Stomach (tissue), 4 donors: ENCODE measurements at regions not wholly inside any gene's neighbourhood (a gene's known extent, or its start where the extent isn't known, plus 50 kb on each side); places are given as distances from the start of the nearest gene placed in this dataset.

Experiments
- POLR2A ChIP-seq, 4 donors: fragments of 450-650 bp; IDR thresholded peaks; one replicate each; pipeline ENCODE4 v1.6.1; 2016; ENCODE audit warnings: antibody characterized with exemption in 4 of 4, control low read depth in 2 of 4, mild to moderate bottlenecking in 1 of 4, moderate library complexity in 1 of 4
- TF ChIP-seq, protein P1 (sequence below), 7 experiments: fragments of 450-650 bp in 4 of 7; fragments of 200-600 bp in 3 of 7; sonication (generic) in 3 of 7; IDR thresholded peaks; one replicate each; pipeline ENCODE4 v1.5.1; 2016 to 2019; ENCODE audit warnings: antibody characterized with exemption in 7 of 7, control low read depth in 2 of 7, mild to moderate bottlenecking in 1 of 7

GRCh38 chr1:221100611-221101010 is 221.4 kb downstream of the HLX start:
- TF ChIP-seq, protein P1, sequence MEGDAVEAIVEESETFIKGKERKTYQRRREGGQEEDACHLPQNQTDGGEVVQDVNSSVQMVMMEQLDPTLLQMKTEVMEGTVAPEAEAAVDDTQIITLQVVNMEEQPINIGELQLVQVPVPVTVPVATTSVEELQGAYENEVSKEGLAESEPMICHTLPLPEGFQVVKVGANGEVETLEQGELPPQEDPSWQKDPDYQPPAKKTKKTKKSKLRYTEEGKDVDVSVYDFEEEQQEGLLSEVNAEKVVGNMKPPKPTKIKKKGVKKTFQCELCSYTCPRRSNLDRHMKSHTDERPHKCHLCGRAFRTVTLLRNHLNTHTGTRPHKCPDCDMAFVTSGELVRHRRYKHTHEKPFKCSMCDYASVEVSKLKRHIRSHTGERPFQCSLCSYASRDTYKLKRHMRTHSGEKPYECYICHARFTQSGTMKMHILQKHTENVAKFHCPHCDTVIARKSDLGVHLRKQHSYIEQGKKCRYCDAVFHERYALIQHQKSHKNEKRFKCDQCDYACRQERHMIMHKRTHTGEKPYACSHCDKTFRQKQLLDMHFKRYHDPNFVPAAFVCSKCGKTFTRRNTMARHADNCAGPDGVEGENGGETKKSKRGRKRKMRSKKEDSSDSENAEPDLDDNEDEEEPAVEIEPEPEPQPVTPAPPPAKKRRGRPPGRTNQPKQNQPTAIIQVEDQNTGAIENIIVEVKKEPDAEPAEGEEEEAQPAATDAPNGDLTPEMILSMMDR (IDR thresholded peaks at IDR 0.05): no peak
- TF ChIP-seq POLR2A (IDR thresholded peaks at IDR 0.05): no peak
